Cardiac fibroblast (primary cell): ENCODE measurements at regions not wholly inside any gene's neighbourhood (a gene's known extent, or its start where the extent isn't known, plus 50 kb on each side); places are given as distances from the start of the nearest gene placed in this dataset.

Experiments used
- DNase-seq, 2 donors: peaks; one replicate each; pipeline versions ENCODE4 v3.0.0 to v3.0.0-alpha.2; 2010; ENCODE audit warnings: low read depth in 2 of 2
- H3K4me3 ChIP-seq, 2 donors: replicated peaks in 1 of 2; 1 replicate in 1 of 2; 2 replicates in 1 of 2; pipeline ENCODE4 v1.5.1; 2011; ENCODE audit warnings: low read depth in 2 of 2, low read length in 2 of 2, mild to moderate bottlenecking in 2 of 2, moderate library complexity in 1 of 2
- CTCF ChIP-seq: IDR thresholded peaks from one replicate; pipeline ENCODE4 v1.5.1; 2011; ENCODE audit warnings: low read depth, mild to moderate bottlenecking, low read length, inconsistent platforms

- no peak for DNase-seq
- no peak overlapping the region for H3K4me3 ChIP-seq
- TF ChIP-seq CTCF, result no peak
These were observed 164.2 kb downstream of the RHOU start for GRCh38 chr1:228899421-228899956.

GRCh38 chr1:228900099-228900885, 165.0 kb downstream of the RHOU start:
- DNase-seq, result peak in 1 of 2 donors; percentile 21

GRCh38 chr1:228900886-228901392, 165.7 kb downstream of the RHOU start:
- H3K4me3 ChIP-seq, result no peak overlapping the region

More at GRCh38 chr1:228900099-228900885, 165.0 kb downstream of the RHOU start:
- H3K4me3 ChIP-seq, result no peak overlapping the region
- TF ChIP-seq CTCF, result no peak

GRCh38 chr1:228901936-228902681, 166.8 kb downstream of the RHOU start:
- no peak for TF ChIP-seq CTCF
- no peak overlapping the region for H3K4me3 ChIP-seq
- no peak for DNase-seq

More at GRCh38 chr1:228900886-228901392, 165.7 kb downstream of the RHOU start:
- no peak for DNase-seq
- TF ChIP-seq CTCF, result no peak

- H3K4me3 ChIP-seq, result no peak overlapping the region
- DNase-seq, result peak; percentile 98 to 99
- no peak for TF ChIP-seq CTCF
These were observed 167.6 kb downstream of the RHOU start for GRCh38 chr1:228902781-228903433.

GRCh38 chr1:228903434-228904071, 168.3 kb downstream of the RHOU start:
- peak; percentile 5 to 18 for DNase-seq

More at GRCh38 chr1:228903434-228904071, 168.3 kb downstream of the RHOU start:
- TF ChIP-seq CTCF, result no peak
- no peak overlapping the region for H3K4me3 ChIP-seq
